HG03354 (cell line): ENCODE measurements at regions not wholly inside any gene's neighbourhood (a gene's known extent, or its start where the extent isn't known, plus 50 kb on each side); places are given as distances from the start of the nearest gene placed in this dataset.

ENCODE experiments used
- ATAC-seq: cut with Tn5 transposase; IDR thresholded peaks from one replicate; pipeline ENCODE4 v1.9.1; 2021; ENCODE audit warnings: mild to moderate bottlenecking; ENCODE audit not compliant: unreplicated experiment, poor library complexity, severe bottlenecking

- ATAC-seq, result no peak
Observed at GRCh38 chr14:75370416-75371205, 57.2 kb upstream of the JDP2 start.

- ATAC-seq, result no peak
Observed at GRCh38 chr14:75371297-75371696, 56.5 kb upstream of the JDP2 start.

- no peak for ATAC-seq
Observed at GRCh38 chr14:75372260-75372659, 55.6 kb upstream of the JDP2 start.

- ATAC-seq, result no peak
Observed at GRCh38 chr14:75373133-75373532, 54.7 kb upstream of the JDP2 start.

- no peak for ATAC-seq
Observed at GRCh38 chr14:75373616-75374015, 54.2 kb upstream of the JDP2 start.

GRCh38 chr14:75374911-75375310 is 52.9 kb upstream of the JDP2 start:
- no peak for ATAC-seq

- ATAC-seq, result no peak
Observed at GRCh38 chr14:75375983-75376382, 51.8 kb upstream of the JDP2 start.
